Osteoblast (primary cell): ENCODE measurements at regions not wholly inside any gene's neighbourhood (a gene's known extent, or its start where the extent isn't known, plus 50 kb on each side); places are given as distances from the start of the nearest gene placed in this dataset.
"Not testable (repeated sequence)": the region's sequence is repeated elsewhere in the genome, so short reads cannot be mapped to it uniquely, and the experiment has no call there.

Experiments used
- DNase-seq: peaks from one replicate; pipeline ENCODE4 v3.0.0; 2011; ENCODE audit warnings: low spot score, mixed read lengths; ENCODE audit not compliant: insufficient read length; ENCODE audit errors: missing footprints
- H2AFZ ChIP-seq: 2 replicates; pipeline ENCODE4 v1.6.0; 2011; ENCODE audit warnings: mild to moderate bottlenecking, low read length
- H3K27ac ChIP-seq: 2 replicates; pipeline ENCODE4 v1.5.1; 2011; ENCODE audit warnings: mild to moderate bottlenecking, low read depth, low read length, moderate library complexity
- H3K27me3 ChIP-seq: 2 replicates; pipeline ENCODE4 v1.6.0; 2012; ENCODE audit warnings: mild to moderate bottlenecking, control low read depth, inconsistent platforms, low read length, moderate library complexity; ENCODE audit not compliant: insufficient read depth
- H3K36me3 ChIP-seq: 2 replicates; pipeline ENCODE4 v1.5.1; 2011; ENCODE audit warnings: mild to moderate bottlenecking, low read length, control low read depth, moderate library complexity; ENCODE audit not compliant: insufficient read depth
- H3K4me1 ChIP-seq: 2 replicates; pipeline ENCODE4 v1.5.1; 2011; ENCODE audit warnings: mild to moderate bottlenecking, low read length, control low read depth, moderate library complexity; ENCODE audit not compliant: insufficient read depth
- H3K4me2 ChIP-seq: 2 replicates; pipeline ENCODE4 v1.6.0; 2011; ENCODE audit warnings: mild to moderate bottlenecking, low read length; ENCODE audit not compliant: insufficient read depth
- H3K4me3 ChIP-seq: fragments of 200-600 bp; sonication (generic); 3 replicates; pipeline ENCODE4 v1.5.1; 2012; ENCODE audit warnings: mild to moderate bottlenecking, low read length, inconsistent platforms; ENCODE audit not compliant: insufficient read depth
- H3K79me2 ChIP-seq: 2 replicates; pipeline ENCODE4 v1.6.0; 2012; ENCODE audit warnings: mild to moderate bottlenecking, low read length, control low read depth, inconsistent platforms; ENCODE audit not compliant: insufficient read depth
- H3K9me3 ChIP-seq: 2 replicates; pipeline ENCODE4 v1.5.1; 2011; ENCODE audit warnings: low read depth, low read length, control low read depth
- H4K20me1 ChIP-seq: 2 replicates; pipeline ENCODE4 v1.6.0; 2012; ENCODE audit warnings: mild to moderate bottlenecking, low read length, control low read depth; ENCODE audit not compliant: insufficient read depth
- TF ChIP-seq, protein P1 (sequence below): IDR thresholded peaks from 2 replicates; pipeline ENCODE4 v1.5.1; 2011; ENCODE audit warnings: mild to moderate bottlenecking, low read depth, low read length, moderate library complexity; ENCODE audit errors: extremely low read depth

DNA sequence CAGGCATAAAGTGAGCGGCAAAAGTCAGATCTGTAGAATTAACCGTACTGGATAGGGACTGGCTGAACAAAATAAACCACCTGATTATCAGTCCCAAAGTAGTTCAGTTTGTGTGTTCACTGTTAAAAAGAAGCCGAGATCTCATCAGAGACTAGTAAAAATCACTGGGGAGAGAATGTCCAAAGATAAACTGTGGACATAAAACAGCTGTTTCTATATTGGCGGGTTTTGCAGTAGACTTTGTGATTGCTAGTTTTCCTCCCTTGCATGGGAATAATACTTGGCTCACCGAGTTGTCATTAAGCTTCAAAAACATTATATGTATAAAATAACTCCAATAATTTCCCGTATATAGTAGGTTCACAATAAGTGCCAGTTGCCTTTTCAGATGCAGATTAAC, 114.2 kb upstream of the ID4 start:
- Histone ChIP-seq H3K9me3 (no peaks in the 10 kb centered on the region), H4K20me1 (no peaks in the 10 kb centered on the region), H3K36me3 (no peaks in the 10 kb centered on the region), H3K4me1 (no peaks in the 10 kb centered on the region), H3K4me2 (no peak overlapping the region), H3K4me3 (no peak overlapping the region), H3K27me3 (no peaks in the 10 kb centered on the region), H3K79me2 (no peaks in the 10 kb centered on the region), H3K27ac (no peak overlapping the region), H2AFZ (no peak overlapping the region)
- DNase-seq, result no peak
- TF ChIP-seq, protein P1, sequence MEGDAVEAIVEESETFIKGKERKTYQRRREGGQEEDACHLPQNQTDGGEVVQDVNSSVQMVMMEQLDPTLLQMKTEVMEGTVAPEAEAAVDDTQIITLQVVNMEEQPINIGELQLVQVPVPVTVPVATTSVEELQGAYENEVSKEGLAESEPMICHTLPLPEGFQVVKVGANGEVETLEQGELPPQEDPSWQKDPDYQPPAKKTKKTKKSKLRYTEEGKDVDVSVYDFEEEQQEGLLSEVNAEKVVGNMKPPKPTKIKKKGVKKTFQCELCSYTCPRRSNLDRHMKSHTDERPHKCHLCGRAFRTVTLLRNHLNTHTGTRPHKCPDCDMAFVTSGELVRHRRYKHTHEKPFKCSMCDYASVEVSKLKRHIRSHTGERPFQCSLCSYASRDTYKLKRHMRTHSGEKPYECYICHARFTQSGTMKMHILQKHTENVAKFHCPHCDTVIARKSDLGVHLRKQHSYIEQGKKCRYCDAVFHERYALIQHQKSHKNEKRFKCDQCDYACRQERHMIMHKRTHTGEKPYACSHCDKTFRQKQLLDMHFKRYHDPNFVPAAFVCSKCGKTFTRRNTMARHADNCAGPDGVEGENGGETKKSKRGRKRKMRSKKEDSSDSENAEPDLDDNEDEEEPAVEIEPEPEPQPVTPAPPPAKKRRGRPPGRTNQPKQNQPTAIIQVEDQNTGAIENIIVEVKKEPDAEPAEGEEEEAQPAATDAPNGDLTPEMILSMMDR, result no peak

DNA sequence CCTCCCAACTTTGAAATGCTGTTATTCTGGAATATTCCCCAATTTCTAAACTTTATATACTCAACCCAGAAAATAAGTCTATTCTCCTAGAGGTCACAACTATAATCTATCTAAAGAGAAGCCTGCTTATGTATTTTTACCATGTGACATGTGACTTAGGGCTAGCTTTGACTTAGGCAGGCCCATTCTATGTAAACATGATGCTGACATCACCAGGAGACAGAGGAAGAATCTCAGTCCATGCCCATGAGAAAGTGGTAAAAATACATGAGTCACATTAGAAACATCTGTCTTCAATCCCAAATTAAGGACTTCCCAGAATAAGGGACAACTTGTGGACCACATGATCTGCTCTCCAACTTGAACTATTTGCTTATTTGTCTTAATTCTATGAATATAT, 113.6 kb upstream of the ID4 start:
- TF ChIP-seq, protein P1, result no peak
- DNase-seq, result peak; percentile 58
- H3K9me3 ChIP-seq, result no peaks in the 10 kb centered on the region
- no peaks in the 10 kb centered on the region for H3K4me1 ChIP-seq
- no peaks in the 10 kb centered on the region for H3K79me2 ChIP-seq
- no peaks in the 10 kb centered on the region for H3K36me3 ChIP-seq
- no peaks in the 10 kb centered on the region for H3K27me3 ChIP-seq
- H3K4me2 ChIP-seq, result no peak overlapping the region
- no peak overlapping the region for H3K4me3 ChIP-seq
- H3K27ac ChIP-seq, result peak overlapping the region; percentile 26
- peak overlapping the region; percentile 1 for H2AFZ ChIP-seq
- H4K20me1 ChIP-seq, result no peaks in the 10 kb centered on the region

DNA sequence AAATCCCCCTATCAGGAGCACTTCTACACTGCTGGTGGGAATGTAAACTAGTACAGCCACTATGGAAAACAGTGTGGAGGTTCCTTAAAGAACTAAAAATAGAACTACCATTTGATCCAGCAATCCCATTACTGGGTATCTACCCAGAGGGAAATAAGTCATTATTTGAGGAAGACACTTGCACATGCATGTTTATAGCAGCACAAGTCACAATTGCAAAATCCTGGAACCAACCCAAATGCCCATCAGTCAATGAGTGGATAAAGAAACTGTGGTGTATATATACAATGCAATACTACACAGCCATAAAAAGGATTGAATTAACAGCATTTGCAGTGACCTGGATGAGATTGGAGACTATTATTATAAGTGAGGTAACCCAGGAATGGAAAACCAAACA, 111.7 kb upstream of the ID4 start:
- not testable (repeated sequence) for H4K20me1 ChIP-seq, H3K27me3 ChIP-seq, H2AFZ ChIP-seq, H3K4me3 ChIP-seq, H3K36me3 ChIP-seq, DNase-seq, H3K27ac ChIP-seq, H3K79me2 ChIP-seq, H3K9me3 ChIP-seq, H3K4me1 ChIP-seq, H3K4me2 ChIP-seq

DNA sequence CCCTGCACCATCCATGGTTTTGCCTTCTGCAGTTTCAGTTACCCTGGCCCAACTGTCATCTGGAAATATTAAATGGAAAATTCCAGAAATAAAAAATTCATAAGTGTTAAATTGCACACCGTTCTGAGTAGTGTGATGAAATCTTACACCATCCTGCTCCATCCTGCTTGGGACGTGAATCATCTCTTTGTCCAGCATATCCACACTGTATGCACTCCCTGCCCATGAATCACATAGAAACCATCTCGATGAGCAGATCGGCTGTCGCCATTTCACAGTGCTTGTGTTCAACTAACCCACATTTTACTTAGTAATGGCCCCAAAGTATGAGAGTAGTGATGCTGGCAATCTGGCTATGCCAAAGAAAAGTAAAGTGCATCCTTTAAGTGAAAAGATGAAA, 105.9 kb upstream of the ID4 start:
- H3K27ac ChIP-seq, result peak overlapping the region; percentile 74
- peak overlapping the region; percentile 81 for H2AFZ ChIP-seq
- no peak overlapping the region for H3K4me3 ChIP-seq
- peaks cover 5% of the 10 kb centered on the region for H3K4me1 ChIP-seq
- no peaks in the 10 kb centered on the region for H3K36me3 ChIP-seq
- no peaks in the 10 kb centered on the region for H4K20me1 ChIP-seq
- TF ChIP-seq, protein P1, result no peak
- H3K9me3 ChIP-seq, result no peaks in the 10 kb centered on the region
- DNase-seq, result peak; percentile 22
- no peaks in the 10 kb centered on the region for H3K27me3 ChIP-seq
- H3K4me2 ChIP-seq, result no peak overlapping the region
- H3K79me2 ChIP-seq, result no peaks in the 10 kb centered on the region
